GM12873 (cell line): ENCODE measurements at regions not wholly inside any gene's neighbourhood (a gene's known extent, or its start where the extent isn't known, plus 50 kb on each side); places are given as distances from the start of the nearest gene placed in this dataset.

Experiments
- CTCF ChIP-seq: IDR thresholded peaks from 2 replicates; pipeline ENCODE4 v1.5.1; 2012; ENCODE audit warnings: low read depth, mild to moderate bottlenecking, moderate library complexity, low read length, control low read depth; ENCODE audit not compliant: insufficient read depth; ENCODE audit errors: missing control alignments

- peak; percentile 50 for TF ChIP-seq CTCF
Observed at GRCh38 chr4:112060212-112060611, 85.0 kb upstream of the FAM241A start.

GRCh38 chr4:112061207-112061817 is 83.9 kb upstream of the FAM241A start:
- TF ChIP-seq CTCF = no peak

GRCh38 chr4:112063260-112063659 is 82.0 kb upstream of the FAM241A start:
- TF ChIP-seq CTCF = no peak

GRCh38 chr4:112069110-112069509 is 76.1 kb upstream of the FAM241A start:
- TF ChIP-seq CTCF = no peak

- TF ChIP-seq CTCF = no peak
Observed at GRCh38 chr4:112073181-112073580, 72.1 kb upstream of the FAM241A start.

- peak; percentile 86 for TF ChIP-seq CTCF
Observed at GRCh38 chr4:112075129-112075753, 70.0 kb upstream of the FAM241A start.

- TF ChIP-seq CTCF = no peak
Observed at GRCh38 chr4:112075906-112076305, 69.3 kb upstream of the FAM241A start.
